Kasumi-1 (cell line): ENCODE measurements at regions not wholly inside any gene's neighbourhood (a gene's known extent, or its start where the extent isn't known, plus 50 kb on each side); places are given as distances from the start of the nearest gene placed in this dataset.

ENCODE experiments used
- DNase-seq, 2 experiments: peaks; one replicate each; lab custom pipeline; 2025; lab: John Stamatoyannopoulos, UW

- DNase-seq, result no peak
Observed at GRCh38 chr1:218772575-218772974, 401.1 kb upstream of the LYPLAL1 start.

- DNase-seq, result no peak
Observed at GRCh38 chr1:218775501-218776021, 398.1 kb upstream of the LYPLAL1 start.

- DNase-seq, result no peak
Observed at GRCh38 chr1:218778257-218779126, 395.2 kb upstream of the LYPLAL1 start.

- no peak for DNase-seq
Observed at GRCh38 chr1:218779341-218780100, 394.2 kb upstream of the LYPLAL1 start.

DNA sequence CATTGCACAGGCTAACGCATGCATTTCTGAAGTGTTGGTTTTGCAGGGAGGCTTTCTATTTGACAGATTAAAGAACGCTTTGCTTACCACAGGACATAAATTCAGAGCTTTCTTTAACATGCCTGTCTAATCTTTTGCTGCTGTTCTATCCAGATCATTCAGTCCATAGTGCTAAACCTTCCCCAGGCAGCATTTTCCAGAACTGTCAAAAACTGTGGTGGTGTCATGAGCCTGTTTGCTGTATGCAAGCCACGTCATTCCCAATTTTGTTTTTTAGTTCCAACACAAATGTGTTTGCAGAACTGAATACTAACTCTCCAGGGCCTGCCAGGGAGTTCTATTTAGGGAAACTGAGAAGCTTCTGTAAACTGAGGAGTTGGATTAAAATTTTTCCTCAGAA is 390.5 kb upstream of the LYPLAL1 start:
- no peak for DNase-seq

GRCh38 chr1:218783916-218784315 is 389.8 kb upstream of the LYPLAL1 start:
- DNase-seq, result no peak

GRCh38 chr1:218785928-218786327 is 387.8 kb upstream of the LYPLAL1 start:
- no peak for DNase-seq

DNA sequence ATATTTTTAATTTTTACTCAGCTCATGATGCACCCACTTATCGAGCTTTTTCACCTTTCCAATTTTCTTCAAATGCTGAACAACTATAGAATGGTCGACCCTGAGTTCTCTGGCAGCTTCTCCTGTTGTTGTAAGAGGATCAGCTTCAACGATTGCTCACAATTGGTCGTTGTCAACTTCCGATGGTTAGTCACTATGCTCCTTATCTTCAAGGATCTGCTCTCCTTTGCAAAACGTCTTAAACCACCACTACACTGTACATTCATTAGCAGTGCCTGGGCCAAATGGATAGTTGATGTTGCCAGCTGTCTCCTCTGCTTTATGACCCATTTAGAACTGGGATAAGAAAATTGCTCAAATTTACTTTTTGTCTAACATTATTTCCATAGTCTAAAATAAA is 385.9 kb upstream of the LYPLAL1 start:
- DNase-seq, result no peak

DNA sequence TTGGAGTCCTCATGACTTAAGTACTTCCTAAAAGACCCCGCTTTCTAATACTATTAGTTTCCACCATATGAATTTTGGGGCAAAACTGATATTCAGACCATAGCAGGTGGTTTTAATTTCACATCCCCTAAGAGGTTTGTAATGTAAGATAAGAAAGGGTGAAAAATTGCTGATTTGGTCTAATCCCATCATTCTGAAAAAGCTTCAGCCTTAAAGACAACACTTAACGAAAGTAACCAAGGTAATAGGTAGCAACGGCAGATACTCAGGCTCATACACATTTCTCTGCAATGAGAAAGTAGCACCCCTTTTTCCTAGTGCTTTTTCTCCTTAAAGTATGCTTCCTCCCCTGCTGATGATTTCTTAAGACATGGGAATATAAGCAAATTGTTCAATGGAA is 376.9 kb upstream of the LYPLAL1 start:
- no peak for DNase-seq

GRCh38 chr1:218802799-218803198 is 370.9 kb upstream of the LYPLAL1 start:
- no peak for DNase-seq

DNA sequence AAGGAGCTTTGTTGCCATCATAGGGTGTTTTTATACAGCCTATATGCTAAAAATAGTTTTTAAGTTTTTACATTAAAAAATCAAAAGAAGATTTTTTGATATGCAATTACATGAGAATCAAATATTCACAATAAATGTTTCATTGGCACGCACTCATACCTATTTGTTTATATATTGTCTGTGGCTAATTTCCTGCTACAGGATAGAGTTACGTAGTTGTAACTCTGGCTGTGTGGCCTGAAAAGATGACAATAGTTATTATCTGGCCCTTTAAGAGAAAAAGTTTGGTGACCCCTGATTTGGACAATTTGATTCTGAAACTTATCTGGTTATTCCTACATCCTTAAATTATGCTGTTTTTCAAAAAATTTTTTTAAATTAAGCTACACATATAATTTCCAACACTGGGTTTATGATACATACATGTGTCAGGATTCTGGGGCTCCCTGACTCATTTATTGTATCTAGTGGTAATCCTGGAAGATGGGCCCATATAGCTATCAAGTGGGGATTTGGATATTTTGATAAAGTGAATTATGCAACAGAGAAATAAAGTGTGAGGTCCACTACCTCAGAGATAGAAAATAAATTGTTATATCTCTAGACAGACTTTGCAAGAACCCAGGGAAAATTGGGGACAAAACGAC is 370.2 kb upstream of the LYPLAL1 start:
- no peak for DNase-seq

- DNase-seq, result no peak
Observed at GRCh38 chr1:218804014-218804785, 369.5 kb upstream of the LYPLAL1 start.

GRCh38 chr1:218809061-218809460 is 364.6 kb upstream of the LYPLAL1 start:
- no peak for DNase-seq

DNA sequence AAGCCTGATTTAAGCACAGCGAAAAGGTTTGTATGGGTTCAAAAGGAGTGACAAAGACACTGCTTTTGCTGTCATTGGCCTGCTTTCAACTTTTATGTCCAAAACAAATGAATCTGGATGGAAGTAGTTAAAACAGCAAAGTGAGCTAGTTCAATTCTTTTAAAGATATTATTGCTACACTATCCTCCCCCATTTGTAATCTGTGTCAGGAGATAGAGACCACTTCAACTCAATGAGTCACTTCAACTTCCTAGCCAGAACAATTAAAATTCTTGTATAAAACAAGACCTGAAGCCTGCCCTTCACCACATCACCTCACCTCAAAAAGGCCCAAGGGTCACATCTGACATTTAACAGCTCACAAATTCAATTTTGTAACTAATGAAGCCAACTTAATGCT is 364.1 kb upstream of the LYPLAL1 start:
- no peak for DNase-seq

DNA sequence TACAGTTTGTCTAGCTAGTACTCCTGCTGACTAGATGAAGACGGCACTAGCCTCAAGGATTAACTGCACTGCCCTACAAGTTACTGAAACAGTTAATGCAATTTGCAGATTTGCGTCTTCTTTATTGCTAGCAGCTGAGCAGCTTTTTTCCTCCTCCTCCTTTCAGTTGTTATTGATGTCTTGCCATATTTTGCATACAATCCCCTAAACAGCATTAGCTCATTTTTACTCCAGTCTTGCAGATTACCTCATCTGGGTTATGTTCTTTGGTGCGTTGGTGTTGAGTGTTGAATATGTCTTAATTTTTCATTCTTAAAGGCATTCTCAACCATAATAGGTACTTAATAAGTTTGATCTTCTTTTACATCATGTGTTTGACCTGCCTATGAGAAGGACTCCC is 363.4 kb upstream of the LYPLAL1 start:
- no peak for DNase-seq

GRCh38 chr1:218811497-218811896 is 362.2 kb upstream of the LYPLAL1 start:
- no peak for DNase-seq

- DNase-seq, result no peak
Observed at GRCh38 chr1:218812360-218812759, 361.3 kb upstream of the LYPLAL1 start.

DNA sequence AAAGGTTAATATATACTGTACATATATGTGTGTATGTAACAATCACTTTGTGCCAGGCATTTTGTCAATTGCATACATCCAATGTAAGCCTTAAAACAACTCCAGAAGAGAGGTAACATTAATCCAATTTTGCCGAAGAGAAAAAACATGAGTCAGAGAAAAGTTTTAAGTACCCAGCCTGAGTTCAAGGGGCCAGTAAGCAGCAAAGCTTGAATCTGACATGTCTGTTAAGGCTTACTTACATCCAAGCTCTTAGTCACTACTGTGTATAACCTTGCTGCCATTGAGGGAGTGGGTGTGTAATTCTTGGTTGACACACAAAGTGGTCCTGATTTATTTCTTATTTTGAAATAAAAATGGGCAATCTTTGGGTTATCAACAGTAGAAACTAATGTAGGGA is 360.4 kb upstream of the LYPLAL1 start:
- DNase-seq, result no peak

- DNase-seq, result no peak
Observed at GRCh38 chr1:218815076-218815475, 358.6 kb upstream of the LYPLAL1 start.

DNA sequence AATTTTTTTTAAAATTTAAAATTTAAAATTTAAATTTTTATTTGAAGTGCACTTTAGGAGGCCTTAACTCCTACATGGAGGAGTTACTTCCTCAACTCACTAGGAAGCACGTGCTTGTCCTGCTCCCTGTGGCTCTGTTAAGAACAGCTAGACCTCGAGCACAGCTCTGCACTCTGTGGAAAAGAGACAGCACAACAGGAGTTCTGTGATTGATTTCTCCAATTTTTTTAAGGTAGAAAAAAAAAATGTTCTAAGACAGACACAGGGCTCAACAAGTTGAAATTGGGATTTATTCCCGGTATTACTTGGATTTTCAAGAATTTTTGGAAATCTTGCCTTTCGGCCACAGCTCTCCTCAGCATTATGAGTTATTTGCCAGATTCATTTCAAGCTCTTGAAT is 356.6 kb upstream of the LYPLAL1 start:
- peak; percentile 9 to 18 for DNase-seq

DNA sequence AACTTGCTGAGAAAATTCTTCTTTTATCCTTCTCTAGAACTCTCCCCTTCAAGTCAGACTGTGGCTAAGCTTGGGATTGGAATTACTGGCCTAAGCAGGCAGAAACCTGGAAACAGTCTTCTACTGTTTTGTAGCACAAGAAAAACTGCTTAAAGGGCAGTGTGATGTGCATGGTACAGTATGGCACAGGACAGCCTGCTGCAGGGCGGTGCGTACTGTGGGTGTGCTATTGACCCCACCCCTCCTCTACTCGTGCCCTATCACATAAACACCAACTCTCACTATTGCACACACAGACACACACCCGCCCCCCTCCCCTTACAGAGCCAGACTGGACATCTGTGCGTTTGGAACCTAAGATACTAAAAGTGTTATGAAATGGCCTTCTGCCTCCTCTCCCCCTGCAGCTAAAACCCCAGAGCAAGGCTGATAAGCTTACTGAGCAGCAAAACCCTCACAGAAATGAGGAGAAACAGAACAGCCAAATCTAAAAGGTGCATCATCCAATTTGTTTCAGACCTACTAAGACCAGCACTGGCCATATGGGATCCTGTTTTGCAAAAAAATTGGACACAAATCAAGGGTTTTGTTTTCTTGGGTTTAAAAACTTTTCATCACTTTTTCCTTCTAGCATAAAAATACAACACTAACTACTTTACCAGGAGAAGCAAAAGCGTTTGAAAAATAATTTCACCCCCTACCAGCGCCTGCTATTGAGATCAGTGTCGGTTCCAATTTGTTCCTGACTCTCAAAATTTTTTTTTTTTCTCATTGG is 355.8 kb upstream of the LYPLAL1 start:
- DNase-seq, result no peak
